Loucy (cell line): ENCODE measurements at regions not wholly inside any gene's neighbourhood (a gene's known extent, or its start where the extent isn't known, plus 50 kb on each side); places are given as distances from the start of the nearest gene placed in this dataset.

Source experiments
- H2AFZ ChIP-seq: fragments of 200-600 bp; sonication (generic); 2 replicates; pipeline ENCODE4 v1.6.0; 2016; ENCODE audit warnings: antibody characterized with exemption, mild to moderate bottlenecking, low read length, moderate library complexity
- H3F3A ChIP-seq: fragments of 200-600 bp; 2 replicates; pipeline ENCODE4 v1.6.0; 2016; ENCODE audit warnings: antibody characterized with exemption, low read depth, mild to moderate bottlenecking
- H3K27me3 ChIP-seq: fragments of 200-600 bp; sonication (generic); 2 replicates; pipeline ENCODE4 v1.6.1; 2014; ENCODE audit warnings: low read length, mild to moderate bottlenecking; ENCODE audit not compliant: insufficient read depth, poor library complexity, severe bottlenecking
- H3K36me3 ChIP-seq: fragments of 200-600 bp; sonication (generic); 2 replicates; pipeline ENCODE4 v1.6.1; 2016; ENCODE audit warnings: low read length; ENCODE audit not compliant: insufficient read depth
- H3K4me1 ChIP-seq: fragments of 200-600 bp; sonication (generic); 2 replicates; pipeline ENCODE4 v1.5.1; 2014; ENCODE audit warnings: low read length, mild to moderate bottlenecking; ENCODE audit not compliant: insufficient read depth, poor library complexity, severe bottlenecking
- H3K4me2 ChIP-seq: fragments of 200-600 bp; sonication (generic); 2 replicates; pipeline ENCODE4 v1.6.0; 2014; ENCODE audit warnings: antibody characterized with exemption, low read length, low read depth, mild to moderate bottlenecking; ENCODE audit not compliant: poor library complexity, severe bottlenecking
- H3K4me3 ChIP-seq: fragments of 200-600 bp; sonication (generic); 2 replicates; pipeline ENCODE4 v1.5.1; 2014; ENCODE audit warnings: low read length, mild to moderate bottlenecking, mixed read lengths; ENCODE audit not compliant: poor library complexity, severe bottlenecking
- H3K79me2 ChIP-seq: fragments of 200-600 bp; sonication (generic); 2 replicates; pipeline ENCODE4 v1.6.1; 2014; ENCODE audit warnings: low read length; ENCODE audit not compliant: insufficient read depth
- H3K9ac ChIP-seq: fragments of 200-600 bp; sonication (generic); 2 replicates; pipeline ENCODE4 v1.6.0; 2014; ENCODE audit warnings: mild to moderate bottlenecking, low read depth, low read length, moderate library complexity; ENCODE audit not compliant: poor library complexity, severe bottlenecking
- H3K9me2 ChIP-seq: fragments of 200-600 bp; sonication (generic); replicated peaks from 2 replicates; pipeline ENCODE4 v1.6.1; 2016; ENCODE audit warnings: low read depth, low read length, mixed read lengths
- H3K9me3 ChIP-seq: fragments of 200-600 bp; sonication (generic); 2 replicates; pipeline ENCODE4 v1.6.1; 2014; ENCODE audit warnings: mild to moderate bottlenecking, antibody characterized with exemption, low read length, low read depth; ENCODE audit not compliant: insufficient read depth
- H4K20me1 ChIP-seq: fragments of 200-600 bp; sonication (generic); 2 replicates; pipeline ENCODE4 v1.6.0; 2014; ENCODE audit warnings: antibody characterized with exemption, low read length, mild to moderate bottlenecking; ENCODE audit not compliant: insufficient read depth, poor library complexity, severe bottlenecking
- CTCF ChIP-seq: fragments of 200-600 bp; sonication (generic); conservative IDR thresholded peaks from 2 replicates; pipeline ENCODE4 v1.5.1; 2014; ENCODE audit warnings: mild to moderate bottlenecking, antibody characterized with exemption, low read length
- EZH2phosphoT487 ChIP-seq: fragments of 200-600 bp; IDR thresholded peaks from 2 replicates; pipeline ENCODE4 v1.6.1; 2018; ENCODE audit warnings: antibody characterized with exemption, mild to moderate bottlenecking, moderate library complexity, borderline replicate concordance

- H4K20me1 ChIP-seq: no peaks in the 10 kb centered on the region
Observed at GRCh38 chr11:130776061-130776419, 140.2 kb downstream of the SNX19 start.

GRCh38 chr11:130778026-130778425, 138.3 kb downstream of the SNX19 start:
- Histone ChIP-seq H4K20me1 (no peaks in the 10 kb centered on the region), H2AFZ (no peak overlapping the region), H3K9ac (no peak overlapping the region), H3K27me3 (no peaks in the 10 kb centered on the region), H3K79me2 (no peaks in the 10 kb centered on the region), H3K36me3 (no peaks in the 10 kb centered on the region), H3K4me2 (no peak overlapping the region), H3K4me3 (no peak overlapping the region), H3K9me2 (no peaks in the 10 kb centered on the region), H3K4me1 (no peaks in the 10 kb centered on the region), H3K9me3 (no peaks in the 10 kb centered on the region), H3F3A (no peaks in the 10 kb centered on the region)
- TF ChIP-seq EZH2phosphoT487 (no peak), CTCF (no peak)

More at GRCh38 chr11:130776061-130776419, 140.2 kb downstream of the SNX19 start:
- no peaks in the 10 kb centered on the region for H3K9me2 ChIP-seq
- H3K27me3 ChIP-seq: no peaks in the 10 kb centered on the region
- no peaks in the 10 kb centered on the region for H3K36me3 ChIP-seq
- no peak overlapping the region for H3K4me3 ChIP-seq
- no peaks in the 10 kb centered on the region for H3F3A ChIP-seq
- H3K9me3 ChIP-seq: no peaks in the 10 kb centered on the region
- no peak overlapping the region for H3K4me2 ChIP-seq
- no peaks in the 10 kb centered on the region for H3K4me1 ChIP-seq
- H2AFZ ChIP-seq: no peak overlapping the region
- TF ChIP-seq CTCF: no peak
- no peak for TF ChIP-seq EZH2phosphoT487
- no peaks in the 10 kb centered on the region for H3K79me2 ChIP-seq
- H3K9ac ChIP-seq: no peak overlapping the region

- H3K36me3 ChIP-seq: no peaks in the 10 kb centered on the region
- TF ChIP-seq CTCF (no peak), EZH2phosphoT487 (no peak)
Observed at GRCh38 chr11:130778705-130779104, 137.6 kb downstream of the SNX19 start.

More at GRCh38 chr11:130778705-130779104, 137.6 kb downstream of the SNX19 start:
- Histone ChIP-seq H3K9ac (no peak overlapping the region), H3K4me1 (no peaks in the 10 kb centered on the region), H3K79me2 (no peaks in the 10 kb centered on the region), H3K4me3 (no peak overlapping the region), H3F3A (no peaks in the 10 kb centered on the region), H3K9me2 (no peaks in the 10 kb centered on the region), H3K4me2 (no peak overlapping the region), H3K27me3 (no peaks in the 10 kb centered on the region), H2AFZ (no peak overlapping the region), H3K9me3 (no peaks in the 10 kb centered on the region), H4K20me1 (no peaks in the 10 kb centered on the region)
